ENCODE measurements at regions not wholly inside any gene's neighbourhood (a gene's known extent, or its start where the extent isn't known, plus 50 kb on each side); places are given as distances from the start of the nearest gene placed in this dataset.

DNA sequence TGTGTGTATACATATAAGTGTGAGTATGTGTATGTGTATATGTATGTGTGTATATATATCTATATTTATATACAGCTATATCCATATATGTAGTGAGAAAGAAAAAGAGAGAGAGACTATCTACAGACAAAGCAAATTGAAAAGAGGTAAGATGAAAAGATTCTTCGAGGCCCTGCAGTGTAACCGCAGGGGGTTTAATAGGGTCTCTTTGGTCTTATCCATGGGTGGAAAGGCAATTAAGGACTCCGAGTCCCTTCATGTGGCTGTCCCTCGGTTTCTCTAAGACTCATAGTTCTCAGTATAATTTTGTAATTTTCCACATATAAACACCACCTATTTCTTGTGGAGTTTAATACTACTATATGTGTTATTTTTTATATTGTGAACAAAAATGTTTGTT, 50.6 kb upstream of the JAZF1 start:
- DNase-seq (ENCODE audit: low spot score): no peak

DNA sequence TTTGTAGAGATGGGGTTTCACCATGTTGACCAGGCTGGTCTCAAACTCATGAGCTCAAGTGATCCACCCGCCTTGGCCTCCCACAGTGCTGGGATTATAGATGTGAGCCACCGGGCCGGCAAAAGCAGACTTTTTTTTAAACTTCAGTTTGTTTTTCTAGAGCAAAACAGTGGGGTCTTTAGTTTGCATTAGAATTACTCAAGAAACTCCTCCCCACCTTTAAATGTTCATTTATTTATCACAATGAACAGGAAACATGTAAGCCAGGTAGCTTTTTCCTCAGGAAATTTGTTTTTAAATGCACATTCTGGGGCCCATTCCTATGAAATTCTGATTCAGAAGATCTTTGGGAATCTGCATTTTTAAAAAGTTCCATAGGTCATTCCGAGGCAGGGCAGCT, 56.0 kb upstream of the JAZF1 start:
- DNase-seq (ENCODE audit: low spot score): no peak

- DNase-seq (ENCODE audit: low spot score): no peak
These were observed 56.8 kb upstream of the JAZF1 start for GRCh38 chr7:28237363-28237762.

DNA sequence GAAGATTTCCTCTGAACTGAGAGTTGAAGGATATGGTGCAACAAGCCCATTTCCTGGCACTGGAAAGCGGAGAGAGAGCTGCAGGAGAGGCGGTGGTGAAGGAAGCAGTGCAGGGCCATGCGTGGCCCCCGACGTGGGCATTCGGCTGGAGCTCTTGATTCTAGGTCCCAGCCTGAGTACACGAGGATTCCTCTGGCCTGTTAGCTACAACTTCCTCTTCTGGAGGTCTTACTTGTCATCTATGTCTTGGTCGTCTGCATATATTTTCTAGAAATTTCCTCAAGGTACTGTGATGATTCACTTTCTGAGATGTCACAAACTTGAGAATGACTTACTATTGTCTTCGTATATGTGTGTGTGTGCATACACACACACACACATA, 59.2 kb upstream of the JAZF1 start:
- peak; percentile 18 for DNase-seq (ENCODE audit: low spot score)

GRCh38 chr7:28240481-28240880, 59.9 kb upstream of the JAZF1 start:
- no peak for DNase-seq (ENCODE audit: low spot score)

DNA sequence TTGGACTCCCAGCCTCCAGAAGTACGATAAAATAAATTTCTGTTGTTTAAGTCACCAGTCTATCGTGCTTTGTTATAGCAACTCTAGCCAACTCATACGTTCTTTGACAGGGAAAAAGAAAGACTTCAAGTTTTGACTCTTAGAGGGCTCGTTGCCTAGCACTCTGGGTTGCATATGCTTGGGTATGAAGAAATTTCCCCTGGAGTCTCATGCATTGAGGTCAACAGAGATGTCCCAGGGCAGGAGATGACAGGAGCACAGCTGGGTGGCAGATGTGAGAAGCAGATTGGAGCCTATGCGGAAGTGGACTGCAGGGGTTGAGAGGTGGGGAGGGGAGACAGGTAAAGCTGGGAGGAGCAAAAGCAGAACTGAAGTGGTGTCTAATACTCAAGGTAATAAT, 63.3 kb upstream of the JAZF1 start:
- DNase-seq (ENCODE audit: low spot score): no peak

DNA sequence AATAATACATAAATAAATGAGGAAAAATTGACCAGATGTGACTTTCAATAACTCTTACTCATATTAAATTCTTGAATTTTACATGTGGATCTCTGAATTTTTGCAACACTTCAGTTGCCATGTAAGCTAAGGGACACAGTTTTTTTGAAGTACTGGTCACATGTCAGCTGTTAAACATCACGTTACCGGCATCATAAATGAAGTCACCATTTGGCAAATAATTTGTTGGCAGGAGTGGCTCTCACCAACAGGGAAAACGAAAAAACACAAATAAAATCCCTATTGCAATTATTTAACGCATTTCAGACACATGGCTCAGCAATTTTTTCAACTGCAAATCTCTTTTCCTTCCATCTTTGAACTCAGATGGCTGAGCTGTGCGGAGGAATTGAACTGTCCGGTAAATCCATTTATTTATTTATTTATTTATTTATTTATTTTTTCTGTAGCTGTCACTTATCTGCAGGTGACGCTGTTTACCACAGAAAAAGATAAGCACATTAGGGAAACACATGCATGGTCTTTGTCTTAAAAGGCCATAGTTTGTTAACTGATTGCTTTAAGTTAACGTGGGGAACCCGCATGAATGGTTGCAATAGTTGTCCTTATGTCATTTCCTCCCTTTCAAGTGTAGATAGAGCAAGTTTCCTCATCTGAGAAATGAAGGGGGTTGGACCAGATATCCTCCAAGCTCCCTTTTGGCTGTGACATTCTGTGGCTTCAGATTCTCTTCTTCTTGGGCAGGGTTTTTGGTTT, 64.7 kb upstream of the JAZF1 start:
- no peak for DNase-seq (ENCODE audit: low spot score)

DNA sequence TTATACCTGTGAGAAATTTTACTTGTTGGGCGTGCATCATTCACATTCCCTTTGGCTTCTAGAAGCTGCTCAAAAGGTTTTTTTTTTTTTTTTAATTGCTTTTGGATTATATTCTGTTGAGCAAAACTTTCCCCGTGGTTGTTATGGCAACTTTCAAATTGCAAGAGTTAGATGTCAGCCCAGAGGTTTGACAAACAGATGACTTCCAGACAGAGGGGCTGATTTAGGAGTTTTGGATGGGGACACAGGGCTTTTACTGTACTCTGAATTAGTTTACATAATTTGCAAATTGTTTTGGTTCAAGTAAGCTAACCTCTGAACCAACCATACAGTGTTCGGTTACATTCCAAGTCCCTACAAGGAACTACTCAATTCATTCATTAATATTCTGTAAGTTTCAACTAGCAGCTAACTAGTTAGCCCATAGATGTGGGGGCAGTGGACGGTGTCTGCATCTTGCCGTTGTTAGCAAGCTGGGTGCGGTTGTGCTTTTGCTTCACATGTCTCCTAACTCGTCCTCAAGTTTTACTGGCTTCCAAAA, 66.4 kb upstream of the JAZF1 start:
- no peak for DNase-seq (ENCODE audit: low spot score)

GRCh38 chr7:28258240-28258639, 77.6 kb upstream of the JAZF1 start:
- DNase-seq (ENCODE audit: low spot score): no peak

GRCh38 chr7:28260969-28261368, 80.4 kb upstream of the JAZF1 start:
- DNase-seq (ENCODE audit: low spot score): no peak

DNA sequence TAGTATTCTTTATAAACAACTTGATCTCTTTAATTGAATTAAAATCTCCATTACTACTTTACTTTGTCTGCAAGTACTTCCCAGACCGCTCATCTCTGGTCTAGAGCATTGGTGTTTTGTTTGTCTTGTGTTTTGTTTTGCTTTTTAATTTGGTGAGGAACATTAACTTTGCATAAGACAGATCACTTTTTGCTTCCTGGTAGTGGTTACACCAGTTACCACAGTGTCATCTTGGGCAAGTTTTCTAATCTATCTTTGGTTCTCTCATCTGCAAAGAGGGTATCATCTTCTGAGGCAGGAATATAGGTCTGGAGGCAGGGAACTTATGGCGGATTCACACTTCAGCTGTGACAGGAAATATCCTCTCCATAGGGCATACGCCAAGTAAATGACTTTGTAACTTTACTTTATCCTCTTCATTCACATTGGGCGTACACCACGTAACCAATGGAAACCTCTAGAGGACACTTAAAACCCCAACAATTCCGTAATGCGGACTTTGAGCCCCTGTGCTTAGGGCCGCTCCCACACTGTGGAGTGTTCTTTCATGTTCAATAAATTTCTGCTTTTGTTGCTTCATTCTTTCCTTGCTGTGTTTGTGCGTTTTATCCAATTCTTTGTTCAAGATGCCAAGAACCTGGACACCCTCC, 83.2 kb upstream of the JAZF1 start:
- DNase-seq (ENCODE audit: low spot score): no peak

GRCh38 chr7:28266402-28266801, 85.8 kb upstream of the JAZF1 start:
- no peak for DNase-seq (ENCODE audit: low spot score)

GRCh38 chr7:28267012-28267411, 86.4 kb upstream of the JAZF1 start:
- DNase-seq (ENCODE audit: low spot score): no peak

DNA sequence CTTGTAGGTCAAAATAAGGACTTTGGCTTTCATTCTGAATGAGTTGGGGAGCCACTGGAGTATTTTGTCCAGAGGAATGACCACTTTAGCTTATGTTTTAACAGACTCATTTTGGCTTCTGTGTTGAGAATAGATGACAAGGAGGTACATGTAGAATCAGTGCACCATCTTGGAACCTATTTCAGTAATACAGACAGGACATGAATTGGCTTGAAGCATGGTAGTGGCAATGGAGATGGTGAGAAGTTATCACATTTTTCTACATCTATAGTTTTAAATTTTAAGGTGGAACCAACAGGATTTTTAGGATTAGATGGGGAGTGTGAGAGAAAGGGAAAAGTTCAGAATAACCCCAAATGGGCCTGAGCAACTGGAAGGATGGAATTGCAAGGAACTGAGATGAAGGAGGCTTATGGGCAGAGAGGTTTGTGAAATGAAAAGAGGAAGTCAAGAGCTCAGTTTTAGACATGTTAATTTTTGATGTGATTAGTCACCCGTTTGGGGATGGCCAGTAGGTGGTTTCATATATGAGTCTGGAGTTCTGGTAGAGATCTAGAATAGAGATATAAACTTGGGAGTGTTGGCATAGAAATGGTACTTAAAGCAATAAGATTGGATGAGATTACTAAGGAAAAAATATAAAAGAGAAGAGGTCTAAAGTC, 89.2 kb upstream of the JAZF1 start:
- no peak for DNase-seq (ENCODE audit: low spot score)

DNA sequence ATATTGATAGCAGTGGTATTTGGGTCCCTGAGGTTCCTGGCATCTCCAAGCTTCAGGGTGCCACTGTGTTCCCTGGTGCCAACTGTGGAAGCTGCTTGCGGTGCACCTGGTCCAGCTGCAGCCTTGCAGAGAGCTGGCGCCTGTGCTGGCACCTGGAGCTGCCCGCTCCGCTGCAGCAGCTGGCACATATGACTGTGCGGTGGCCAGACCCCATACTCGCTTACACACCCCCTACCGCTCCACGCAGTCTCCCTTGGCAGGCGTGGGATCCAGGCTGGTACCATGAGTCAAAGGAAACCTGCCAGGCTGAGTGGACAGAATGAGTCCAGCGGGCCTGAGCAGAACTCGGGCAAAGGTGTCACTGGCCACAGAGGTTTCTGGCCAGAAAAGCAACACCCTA, 89.9 kb upstream of the JAZF1 start:
- no peak for DNase-seq (ENCODE audit: low spot score)

GRCh38 chr7:28272461-28272877, 91.9 kb upstream of the JAZF1 start:
- peak; percentile 84 for DNase-seq (ENCODE audit: low spot score)

- DNase-seq (ENCODE audit: low spot score): no peak
These were observed 95.7 kb upstream of the JAZF1 start for GRCh38 chr7:28276298-28276697.

GRCh38 chr7:28277364-28277763, 96.8 kb upstream of the JAZF1 start:
- DNase-seq (ENCODE audit: low spot score): no peak

DNA sequence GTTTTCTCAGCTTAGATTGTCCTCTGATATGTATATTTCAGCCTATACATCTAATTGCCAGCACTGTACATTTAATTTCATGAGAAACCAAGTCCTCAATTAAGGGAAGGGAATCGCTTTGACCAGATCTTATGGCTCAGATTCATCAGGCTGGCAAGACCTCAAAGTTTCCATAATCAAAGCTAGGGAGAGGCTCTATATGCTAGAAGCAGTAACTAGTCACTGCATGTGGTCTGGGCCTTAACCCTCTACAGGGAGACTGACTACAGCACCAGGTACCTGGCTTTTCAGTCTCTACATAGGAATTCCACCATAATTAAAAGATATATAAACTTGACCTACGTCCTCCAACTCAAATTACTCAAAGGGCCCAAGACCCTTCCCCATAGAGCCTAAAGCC, 97.4 kb upstream of the JAZF1 start:
- no peak for DNase-seq (ENCODE audit: low spot score)

DNA sequence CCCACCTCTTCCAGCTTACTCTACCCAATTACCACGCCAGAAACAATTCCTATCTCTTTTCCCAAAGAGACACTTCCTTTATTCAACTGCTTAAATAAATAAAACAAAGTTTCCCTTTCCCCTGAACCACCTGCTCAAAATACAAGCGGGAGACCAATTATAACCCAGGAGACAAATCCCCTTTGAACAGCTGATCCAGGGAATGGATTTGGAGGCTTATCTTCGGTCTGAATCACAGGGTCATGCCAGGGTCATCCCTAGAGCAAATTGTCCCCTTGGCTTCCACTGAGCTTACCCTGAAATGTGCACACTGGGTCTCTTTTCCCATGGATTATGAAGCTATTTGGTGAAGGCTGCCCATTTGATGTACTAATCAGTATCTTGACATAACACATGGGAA, 99.9 kb upstream of the JAZF1 start:
- no peak for DNase-seq (ENCODE audit: low spot score)

- no peak for DNase-seq (ENCODE audit: low spot score)
These were observed 109.9 kb upstream of the JAZF1 start for GRCh38 chr7:28290496-28290895.

DNA sequence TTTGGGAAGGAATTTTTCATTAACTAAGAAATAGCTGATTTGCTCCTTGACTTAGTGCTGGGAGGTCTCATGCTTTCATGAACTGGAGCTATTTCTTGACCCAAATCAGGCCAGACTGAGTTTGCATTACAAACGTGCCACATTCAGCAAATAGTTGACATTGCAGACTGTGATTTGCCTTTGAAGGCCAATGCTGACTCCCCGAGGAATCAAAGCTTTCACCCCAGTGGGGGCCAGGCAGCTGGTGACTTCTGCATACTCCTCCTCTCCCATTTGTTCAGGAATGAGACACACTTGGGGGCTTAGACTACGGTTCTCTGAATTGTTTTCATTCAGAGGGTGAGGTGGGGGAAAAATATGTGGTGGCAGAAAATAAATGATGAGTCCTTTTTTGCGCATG, 111.0 kb upstream of the JAZF1 start:
- no peak for DNase-seq (ENCODE audit: low spot score)

- DNase-seq (ENCODE audit: low spot score): no peak
These were observed 112.4 kb upstream of the JAZF1 start for GRCh38 chr7:28292834-28293526.
